ENCODE measurements at regions not wholly inside any gene's neighbourhood (a gene's known extent, or its start where the extent isn't known, plus 50 kb on each side); places are given as distances from the start of the nearest gene placed in this dataset.
"Not testable (repeated sequence)": the region's sequence is repeated elsewhere in the genome, so short reads cannot be mapped to it uniquely, and the experiment has no call there.

- no peak for DNase-seq
Observed at GRCh38 chr4:138802499-138802898, 213.1 kb upstream of the NOCT start.

- DNase-seq = no peak
Observed at GRCh38 chr4:138800421-138800820, 215.2 kb upstream of the NOCT start.

GRCh38 chr4:138798404-138798803 lies 217.2 kb upstream of the NOCT start:
- no peak for DNase-seq

GRCh38 chr4:138797646-138798045 lies 217.9 kb upstream of the NOCT start:
- DNase-seq = no peak

GRCh38 chr4:138796761-138797160 lies 218.8 kb upstream of the NOCT start:
- no peak for DNase-seq

DNA sequence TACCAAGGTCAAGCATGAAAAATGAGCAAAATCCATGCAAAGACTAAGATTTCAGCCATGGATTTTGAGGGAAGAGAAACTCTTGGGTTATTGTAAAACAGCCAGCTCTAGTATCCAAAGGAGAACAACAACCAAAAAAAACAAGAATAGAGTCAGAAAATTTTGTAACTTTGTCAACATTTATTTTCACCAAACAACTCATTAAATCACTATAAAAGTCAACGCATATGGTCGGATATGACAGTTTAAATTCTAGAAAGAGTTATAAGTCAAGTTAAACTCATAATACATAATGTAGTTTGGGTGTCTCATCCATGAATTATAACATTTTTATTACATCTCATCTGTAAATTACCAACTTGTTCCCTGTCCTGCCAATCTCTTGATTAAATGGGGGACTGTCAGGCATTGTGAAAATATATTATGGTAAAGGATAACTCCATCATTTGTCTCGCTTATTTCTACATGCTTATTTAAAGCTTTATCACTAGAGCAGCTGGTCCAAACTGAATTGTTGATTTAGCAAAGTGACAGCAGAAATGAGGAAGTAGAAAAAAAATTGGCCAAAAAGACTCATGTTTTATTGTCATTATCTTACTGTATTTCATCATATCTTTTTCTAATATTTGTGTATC lies 224.8 kb upstream of the NOCT start:
- DNase-seq = no peak

- no peak for DNase-seq
Observed at GRCh38 chr4:138789796-138790195, 225.8 kb upstream of the NOCT start.

GRCh38 chr4:138788857-138789256 lies 226.7 kb upstream of the NOCT start:
- DNase-seq = no peak

GRCh38 chr4:138788267-138788790 lies 227.3 kb upstream of the NOCT start:
- DNase-seq = no peak

GRCh38 chr4:138779761-138780160 lies 235.8 kb upstream of the NOCT start:
- DNase-seq = not testable (repeated sequence)

DNA sequence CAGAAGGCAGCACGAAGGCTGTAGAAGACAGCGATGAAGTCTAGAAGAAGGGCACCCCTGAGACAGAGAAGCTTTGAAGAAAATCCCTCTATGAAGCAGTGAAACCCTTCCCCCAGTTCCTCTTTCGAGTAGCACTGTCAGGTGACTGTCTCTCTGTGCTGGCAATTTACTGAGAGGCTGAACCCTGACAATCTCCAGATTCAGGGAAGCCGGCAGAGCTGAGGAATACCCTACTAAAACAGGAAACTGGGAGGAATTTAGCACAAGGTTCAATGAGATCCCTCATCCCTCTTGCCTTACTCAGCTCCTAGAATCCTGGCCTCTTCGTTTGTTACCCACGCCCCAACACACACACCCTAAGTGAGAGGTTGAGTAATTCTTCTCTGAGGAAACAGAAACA lies 239.7 kb upstream of the NOCT start:
- peak in 10 of 58 donors; percentile 1 to 14 (median 8) for DNase-seq

DNA sequence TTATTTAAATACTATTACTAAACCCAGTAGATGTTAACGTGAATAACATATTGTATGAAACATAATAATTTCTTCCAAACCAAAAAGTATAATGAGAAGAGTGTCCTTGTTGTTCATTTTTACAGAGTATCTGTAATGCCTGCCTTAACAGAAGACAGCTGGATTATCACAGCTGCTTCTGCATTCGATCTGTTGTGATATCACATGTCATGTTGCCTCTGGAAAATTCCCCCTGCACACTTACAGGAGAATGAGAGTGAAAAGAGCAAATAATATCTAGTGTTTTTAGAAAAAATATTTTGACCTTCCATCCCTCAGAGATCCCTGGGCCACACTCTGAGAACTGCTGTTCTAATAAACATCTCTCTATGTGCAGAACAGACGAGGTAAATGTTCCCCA lies 240.1 kb upstream of the NOCT start:
- DNase-seq = no peak

DNA sequence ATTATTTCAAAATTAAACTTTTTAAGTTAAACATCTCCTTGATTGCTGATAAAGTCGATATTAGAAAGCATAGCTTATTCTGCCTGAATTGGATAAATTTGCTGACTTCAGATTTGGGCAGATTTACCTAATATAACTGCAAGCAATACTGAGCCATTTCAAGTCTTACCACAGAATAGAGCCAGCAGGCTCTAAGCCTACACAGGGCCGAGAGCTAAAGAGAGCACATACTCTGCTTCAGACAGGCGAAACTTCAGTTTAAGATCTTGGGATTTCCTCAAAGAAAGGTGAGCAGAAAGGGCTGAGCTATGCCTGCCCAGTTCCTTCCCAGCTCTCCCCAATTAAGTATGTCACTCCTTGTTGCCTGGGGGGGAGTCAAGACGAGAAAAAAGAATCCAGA lies 240.6 kb upstream of the NOCT start:
- DNase-seq = no peak

DNA sequence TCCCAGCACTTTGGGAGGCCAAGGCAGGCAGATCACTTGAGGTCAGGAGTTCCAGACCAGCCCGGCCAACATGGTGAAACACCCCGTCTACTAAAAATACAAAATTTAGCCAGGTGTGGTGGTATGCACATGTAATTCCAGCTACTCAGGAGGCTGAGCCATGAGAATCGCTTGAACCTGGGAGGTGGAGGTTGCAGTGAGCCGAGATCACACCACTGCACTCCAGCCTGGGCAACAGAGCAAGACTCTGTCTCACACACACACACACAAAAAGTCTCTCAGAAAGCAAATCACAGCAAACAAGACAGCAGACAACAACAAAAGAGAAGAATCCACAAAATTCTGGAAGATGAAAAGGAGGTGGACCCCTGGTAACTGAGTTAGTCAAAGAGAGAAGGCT lies 241.5 kb upstream of the NOCT start:
- not testable (repeated sequence) for DNase-seq

- DNase-seq = no peak
Observed at GRCh38 chr4:138773321-138773720, 242.3 kb upstream of the NOCT start.

DNA sequence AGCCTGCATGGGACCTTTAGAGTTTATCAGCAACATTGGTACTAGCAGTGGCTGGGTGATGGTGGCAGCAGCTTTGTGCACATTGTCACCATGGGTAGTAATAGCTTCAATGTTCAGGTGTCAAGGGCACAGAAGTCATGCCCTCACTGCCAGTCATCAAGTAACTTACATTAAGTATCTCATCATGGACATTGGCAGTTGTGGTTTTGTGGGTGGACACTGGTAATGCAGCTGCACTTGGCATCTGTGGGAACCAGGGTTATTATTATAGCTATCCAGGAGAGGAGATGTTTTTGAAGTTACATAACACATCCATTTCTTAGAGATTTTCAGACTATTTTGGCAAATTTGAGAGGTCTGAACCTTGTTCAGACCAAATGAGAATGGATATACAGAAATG lies 243.2 kb upstream of the NOCT start:
- no peak for DNase-seq

DNA sequence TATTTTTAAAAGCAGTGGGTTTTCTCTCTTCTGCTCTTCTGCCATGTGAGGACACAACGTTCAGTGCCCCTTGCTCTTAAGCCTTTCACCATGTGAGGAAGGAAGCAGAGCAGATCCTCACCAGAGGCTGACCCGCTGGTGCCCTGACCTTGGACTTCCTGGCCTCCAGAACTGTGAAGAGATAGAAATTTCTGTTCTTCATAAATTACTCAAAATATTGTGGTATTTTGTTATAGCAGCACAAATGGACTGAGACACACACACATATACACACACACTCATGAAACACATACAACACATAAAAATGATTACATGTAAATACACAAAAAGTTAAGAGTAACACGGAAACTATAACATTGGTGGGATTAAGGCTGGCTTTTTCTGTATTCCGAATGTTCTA lies 244.8 kb upstream of the NOCT start:
- DNase-seq = no peak

- no peak for DNase-seq
Observed at GRCh38 chr4:138766332-138766731, 249.2 kb upstream of the NOCT start.

GRCh38 chr4:138765442-138765841 lies 250.1 kb upstream of the NOCT start:
- DNase-seq = no peak

GRCh38 chr4:138761638-138762220 lies 253.9 kb upstream of the NOCT start:
- no peak for DNase-seq

- no peak for DNase-seq
Observed at GRCh38 chr4:138759554-138759902, 256.1 kb upstream of the NOCT start.

- no peak for DNase-seq
Observed at GRCh38 chr4:138758876-138759553, 256.6 kb upstream of the NOCT start.

GRCh38 chr4:138758196-138758595 lies 257.4 kb upstream of the NOCT start:
- no peak for DNase-seq
